SK-N-SH (cell line): ENCODE measurements at regions not wholly inside any gene's neighbourhood (a gene's known extent, or its start where the extent isn't known, plus 50 kb on each side); places are given as distances from the start of the nearest gene placed in this dataset.

Source experiments
- CTCF ChIA-PET: fragments of 300-600, 350-600 bp; formaldehyde crosslinking; extraction: SDS; loops from one replicate; lab custom pipeline; 2021; lab: Yijun Ruan, JAX
- POLR2A ChIA-PET: fragments of 350-600 bp; sonication (Branson Sonifier 250); formaldehyde crosslinking; extraction: SDS; loops from one replicate; lab custom pipeline; 2020; ENCODE audit warnings: antibody characterized with exemption, inconsistent platforms; lab: Yijun Ruan, JAX
- DNase-seq: peaks from one replicate; pipeline ENCODE4 v3.0.0; 2012
- H2AFZ ChIP-seq: fragments of 200-600 bp; sonication (generic); 2 replicates; pipeline ENCODE4 v1.8.1; 2016; ENCODE audit warnings: antibody characterized with exemption, mild to moderate bottlenecking, low read depth
- H3F3A ChIP-seq: fragments of 200-600 bp; sonication (generic); replicated peaks from 2 replicates; pipeline ENCODE3; 2016; ENCODE audit warnings: antibody characterized with exemption, mild to moderate bottlenecking; ENCODE audit not compliant: insufficient read depth
- H3K27ac ChIP-seq, 2 experiments: fragments of 200-500 bp in 1 of 2; fragments of 200-600 bp in 1 of 2; sonication (Bioruptor generic) in 1 of 2; sonication (generic), shearing (Covaris generic) in 1 of 2; 2 replicates each; pipeline versions ENCODE4 v1.5.1 to v1.6.1; 2014 to 2016; ENCODE audit warnings: low read depth in 2 of 2, inconsistent platforms in 1 of 2, low read length in 1 of 2, mild to moderate bottlenecking in 1 of 2, mixed read lengths in 1 of 2
- H3K27me3 ChIP-seq: fragments of 200-600 bp; sonication (generic), shearing (Covaris generic); 2 replicates; pipeline ENCODE4 v1.6.1; 2016; ENCODE audit warnings: mixed run types; ENCODE audit not compliant: insufficient read depth
- H3K36me3 ChIP-seq, 2 experiments: fragments of 200-500 bp in 1 of 2; fragments of 200-600 bp in 1 of 2; sonication (Bioruptor generic) in 1 of 2; sonication (generic) in 1 of 2; replicated peaks in 1 of 2; 2 replicates each; pipeline versions ENCODE3 to v1.5.1; 2014 to 2016; ENCODE audit warnings: low read length in 1 of 2, mild to moderate bottlenecking in 1 of 2; ENCODE audit not compliant: insufficient read depth in 2 of 2, control insufficient read depth in 1 of 2
- H3K4me1 ChIP-seq, 2 experiments: fragments of 200-500 bp in 1 of 2; fragments of 200-600 bp in 1 of 2; sonication (Bioruptor generic) in 1 of 2; sonication (generic), shearing (Covaris generic) in 1 of 2; 2 replicates each; pipeline versions ENCODE4 v1.5.1 to v1.6.1; 2014 to 2016; ENCODE audit warnings: low read depth in 1 of 2, low read length in 1 of 2, mixed run types in 1 of 2; ENCODE audit not compliant: insufficient read depth in 2 of 2, control insufficient read depth in 1 of 2
- H3K4me2 ChIP-seq: fragments of 200-600 bp; sonication (generic), shearing (Covaris generic); 2 replicates; pipeline ENCODE4 v1.6.1; 2017; ENCODE audit warnings: mixed run types
- H3K4me3 ChIP-seq, 2 experiments: fragments of 200-500 bp in 1 of 2; fragments of 200-600 bp in 1 of 2; sonication (Bioruptor generic) in 1 of 2; sonication (generic), shearing (Covaris generic) in 1 of 2; 2 replicates each; pipeline versions ENCODE4 v1.5.1 to v1.8.1; 2014 to 2016; ENCODE audit warnings: low read depth in 2 of 2, inconsistent platforms in 1 of 2, low read length in 1 of 2, mild to moderate bottlenecking in 1 of 2, mixed read lengths in 1 of 2, moderate library complexity in 1 of 2
- H3K79me2 ChIP-seq: fragments of 200-600 bp; sonication (generic); 2 replicates; pipeline ENCODE4 v1.8.1; 2017; ENCODE audit warnings: mild to moderate bottlenecking; ENCODE audit not compliant: insufficient read depth
- H3K9ac ChIP-seq: fragments of 200-600 bp; sonication (generic); 2 replicates; pipeline ENCODE4 v1.6.1; 2017; ENCODE audit warnings: mixed run types
- H3K9me2 ChIP-seq: fragments of 200-600 bp; sonication (generic); 2 replicates; pipeline ENCODE4 v1.6.1; 2017; ENCODE audit warnings: mixed run types
- H3K9me3 ChIP-seq: fragments of 200-600 bp; sonication (generic); 2 replicates; pipeline ENCODE4 v1.6.1; 2017; ENCODE audit warnings: mixed run types, mild to moderate bottlenecking, moderate library complexity
- H4K20me1 ChIP-seq: fragments of 200-600 bp; sonication (generic); 2 replicates; pipeline ENCODE4 v1.6.1; 2017; ENCODE audit warnings: mild to moderate bottlenecking, mixed run types; ENCODE audit not compliant: insufficient read depth
- CHD2 ChIP-seq: fragments of 150-350 bp; IDR thresholded peaks from 2 replicates; pipeline ENCODE4 v1.6.1; 2018; ENCODE audit warnings: low read length; ENCODE audit not compliant: partially characterized antibody
- CTCF ChIP-seq: fragments of 200-600 bp; sonication (generic); IDR thresholded peaks from 2 replicates; pipeline ENCODE4 v1.6.1; 2017; ENCODE audit warnings: antibody characterized with exemption, mild to moderate bottlenecking, moderate library complexity
- ELF1 ChIP-seq: IDR thresholded peaks from 2 replicates; pipeline ENCODE4 v1.4.0; 2012
- EZH2phosphoT487 ChIP-seq: fragments of 200-600 bp; sonication (generic); IDR thresholded peaks from 2 replicates; pipeline ENCODE4 v1.6.1; 2017; ENCODE audit warnings: low read depth, mixed run types, mild to moderate bottlenecking, antibody characterized with exemption, moderate library complexity, borderline replicate concordance
- FOXJ3 ChIP-seq: sonication (generic); formaldehyde crosslinking; IDR thresholded peaks from 2 replicates; pipeline ENCODE4 v1.5.1; 2020; ENCODE audit warnings: mild to moderate bottlenecking, missing genetic modification reagents
- IRF3 ChIP-seq: fragments of 150-350 bp; IDR thresholded peaks from 2 replicates; pipeline ENCODE4 v1.6.1; 2016; ENCODE audit warnings: mild to moderate bottlenecking, low read depth, low read length
- JUND ChIP-seq: IDR thresholded peaks from 2 replicates; pipeline ENCODE4 v1.4.0; 2012
- MAX ChIP-seq: IDR thresholded peaks from 2 replicates; pipeline ENCODE4 v1.4.0; 2012; ENCODE audit warnings: low read depth
- NFIC ChIP-seq: IDR thresholded peaks from 2 replicates; pipeline ENCODE4 v1.4.0; 2012; ENCODE audit warnings: borderline replicate concordance
- NRF1 ChIP-seq: IDR thresholded peaks from 2 replicates; pipeline ENCODE4 v1.6.1; 2012; ENCODE audit warnings: low read depth, mild to moderate bottlenecking, low read length
- PBX3 ChIP-seq: IDR thresholded peaks from 2 replicates; pipeline ENCODE4; 2012
- REST ChIP-seq: IDR thresholded peaks from 2 replicates; pipeline ENCODE4 v1.6.1; 2012; ENCODE audit warnings: mild to moderate bottlenecking, low read depth, low read length, moderate library complexity
- RFX5 ChIP-seq: IDR thresholded peaks from 2 replicates; pipeline ENCODE4 v1.6.1; 2012; ENCODE audit warnings: mild to moderate bottlenecking, improper control_type of control experiment, low read length
- SMC3 ChIP-seq: IDR thresholded peaks from 2 replicates; pipeline ENCODE4 v1.6.1; 2012; ENCODE audit warnings: low read depth, low read length, improper control_type of control experiment
- TAF1 ChIP-seq: IDR thresholded peaks from 2 replicates; pipeline ENCODE4 v1.6.1; 2012; ENCODE audit warnings: low read depth, mild to moderate bottlenecking, low read length, moderate library complexity, borderline replicate concordance
- TCF12 ChIP-seq: IDR thresholded peaks from 2 replicates; pipeline ENCODE4 v1.4.0; 2012
- TEAD4 ChIP-seq: IDR thresholded peaks from 2 replicates; pipeline ENCODE4 v1.4.0; 2012; ENCODE audit warnings: mild to moderate bottlenecking, borderline replicate concordance; ENCODE audit not compliant: insufficient read depth
- USF2 ChIP-seq: fragments of 150-350 bp; IDR thresholded peaks from 2 replicates; pipeline ENCODE4 v1.6.1; 2017; ENCODE audit warnings: antibody characterized with exemption, low read length, low read depth, borderline replicate concordance
- WGBS: methylation state at CpG from one replicate; pipeline ENCODE4 v1.1.6; 2017; ENCODE audit warnings: low lambda C conversion rate; 5-methylcytosine and 5-hydroxymethylcytosine counted together

DNA sequence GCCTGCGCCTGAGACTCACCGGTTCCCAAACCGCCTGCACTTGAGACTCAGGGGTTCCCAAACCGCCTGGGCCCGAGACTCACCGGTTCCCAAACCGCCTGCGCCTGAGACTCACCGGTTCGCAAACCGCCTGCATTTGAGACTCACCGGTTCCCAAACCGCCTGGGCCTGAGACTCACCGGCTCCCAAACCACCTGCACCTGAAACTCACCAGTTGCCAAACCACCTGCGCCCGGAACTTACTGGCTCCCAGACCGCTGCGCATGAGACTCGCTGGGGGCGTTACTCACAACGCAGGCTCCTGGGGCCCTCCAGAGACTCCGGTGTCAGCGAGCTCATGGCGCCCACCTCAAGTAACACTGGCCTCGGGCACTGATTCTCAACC lies 90.2 kb downstream of the DACT2 start:
- H3K9me3 ChIP-seq = no peaks in the 10 kb centered on the region
- H3K4me1 ChIP-seq = no peaks in the 10 kb centered on the region; a peak in 1 of 4 replicates
- no peaks in the 10 kb centered on the region for H3F3A ChIP-seq
- no peaks in the 10 kb centered on the region for H3K79me2 ChIP-seq
- ChIA-PET POLR2A (no interaction called here), CTCF (no interaction called here)
- H3K27me3 ChIP-seq = no peaks in the 10 kb centered on the region
- no peak overlapping the region for H3K27ac ChIP-seq
- H3K4me2 ChIP-seq = no peak overlapping the region
- no peak overlapping the region for H3K4me3 ChIP-seq
- H2AFZ ChIP-seq = no peak overlapping the region
- no peaks in the 10 kb centered on the region for H3K9me2 ChIP-seq
- H4K20me1 ChIP-seq = no peaks in the 10 kb centered on the region
- WGBS = 66% methylated on average over 17 of the region's 25 CpGs
- H3K9ac ChIP-seq = no peak overlapping the region
- TF ChIP-seq REST (no peak), CTCF (no peak), IRF3 (no peak), USF2 (no peak), RFX5 (no peak), TAF1 (no peak), EZH2phosphoT487 (no peak), JUND (no peak), ELF1 (no peak), NFIC (no peak), CHD2 (no peak), FOXJ3 (CRISPR knock-in tag) (no peak), TCF12 (no peak), NRF1 (no peak), SMC3 (no peak), PBX3 (no peak), MAX (no peak), TEAD4 (no peak)
- no peaks in the 10 kb centered on the region for H3K36me3 ChIP-seq
- DNase-seq = no peak
